ENCODE measurements at regions not wholly inside any gene's neighbourhood (a gene's known extent, or its start where the extent isn't known, plus 50 kb on each side); places are given as distances from the start of the nearest gene placed in this dataset.

- Mint-ChIP-seq H3K9me3 (ENCODE audit: low read depth, unreplicated experiment) (no peaks in the 10 kb centered on the region), H3K27me3 (ENCODE audit: unreplicated experiment) (no peaks in the 10 kb centered on the region), H3K36me3 (ENCODE audit: insufficient read depth, unreplicated experiment) (peaks cover 4% of the 10 kb centered on the region), H3K27ac (ENCODE audit: unreplicated experiment) (no peak overlapping the region), H3K4me3 (ENCODE audit: low read depth, unreplicated experiment) (no peak overlapping the region), H3K4me1 (ENCODE audit: low read depth, unreplicated experiment) (peaks cover 25% of the 10 kb centered on the region)
- CTCF ChIA-PET: interaction anchor here (0.7 kb wide), 1 partner anchor 15 kb away, joined by 10 read pairs; no protein-coding TSS in a partner anchor
- TF ChIP-seq, protein P1, sequence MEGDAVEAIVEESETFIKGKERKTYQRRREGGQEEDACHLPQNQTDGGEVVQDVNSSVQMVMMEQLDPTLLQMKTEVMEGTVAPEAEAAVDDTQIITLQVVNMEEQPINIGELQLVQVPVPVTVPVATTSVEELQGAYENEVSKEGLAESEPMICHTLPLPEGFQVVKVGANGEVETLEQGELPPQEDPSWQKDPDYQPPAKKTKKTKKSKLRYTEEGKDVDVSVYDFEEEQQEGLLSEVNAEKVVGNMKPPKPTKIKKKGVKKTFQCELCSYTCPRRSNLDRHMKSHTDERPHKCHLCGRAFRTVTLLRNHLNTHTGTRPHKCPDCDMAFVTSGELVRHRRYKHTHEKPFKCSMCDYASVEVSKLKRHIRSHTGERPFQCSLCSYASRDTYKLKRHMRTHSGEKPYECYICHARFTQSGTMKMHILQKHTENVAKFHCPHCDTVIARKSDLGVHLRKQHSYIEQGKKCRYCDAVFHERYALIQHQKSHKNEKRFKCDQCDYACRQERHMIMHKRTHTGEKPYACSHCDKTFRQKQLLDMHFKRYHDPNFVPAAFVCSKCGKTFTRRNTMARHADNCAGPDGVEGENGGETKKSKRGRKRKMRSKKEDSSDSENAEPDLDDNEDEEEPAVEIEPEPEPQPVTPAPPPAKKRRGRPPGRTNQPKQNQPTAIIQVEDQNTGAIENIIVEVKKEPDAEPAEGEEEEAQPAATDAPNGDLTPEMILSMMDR (IDR thresholded peaks at IDR 0.05; ENCODE audit: unreplicated experiment): no peak
- intact Hi-C loops (cut with micrococcal nuclease; ENCODE audit: unreplicated experiment): no loop called here
- no peak for DNase-seq
- BruUV-seq (replicated peaks): no TSS peak
These were observed 251.5 kb downstream of the DAD1 start for GRCh38 chr14:22337521-22337920.

- no TSS peak for BruUV-seq (replicated peaks)
- no peak overlapping the region for H3K4me3 Mint-ChIP-seq (ENCODE audit: low read depth, unreplicated experiment)
- H3K9me3 Mint-ChIP-seq (ENCODE audit: low read depth, unreplicated experiment): peaks cover 4% of the 10 kb centered on the region
- TF ChIP-seq, protein P1 (IDR thresholded peaks at IDR 0.05; ENCODE audit: unreplicated experiment): no peak
- CTCF ChIA-PET: no interaction called here
- H3K36me3 Mint-ChIP-seq (ENCODE audit: insufficient read depth, unreplicated experiment): peaks cover 4% of the 10 kb centered on the region
- DNase-seq: no peak
- no peak overlapping the region for H3K27ac Mint-ChIP-seq (ENCODE audit: unreplicated experiment)
- peaks cover 25% of the 10 kb centered on the region for H3K4me1 Mint-ChIP-seq (ENCODE audit: low read depth, unreplicated experiment)
- no peaks in the 10 kb centered on the region for H3K27me3 Mint-ChIP-seq (ENCODE audit: unreplicated experiment)
- intact Hi-C loops (cut with micrococcal nuclease; ENCODE audit: unreplicated experiment): no loop called here
These were observed 253.0 kb downstream of the DAD1 start for GRCh38 chr14:22336031-22336430.

DNA sequence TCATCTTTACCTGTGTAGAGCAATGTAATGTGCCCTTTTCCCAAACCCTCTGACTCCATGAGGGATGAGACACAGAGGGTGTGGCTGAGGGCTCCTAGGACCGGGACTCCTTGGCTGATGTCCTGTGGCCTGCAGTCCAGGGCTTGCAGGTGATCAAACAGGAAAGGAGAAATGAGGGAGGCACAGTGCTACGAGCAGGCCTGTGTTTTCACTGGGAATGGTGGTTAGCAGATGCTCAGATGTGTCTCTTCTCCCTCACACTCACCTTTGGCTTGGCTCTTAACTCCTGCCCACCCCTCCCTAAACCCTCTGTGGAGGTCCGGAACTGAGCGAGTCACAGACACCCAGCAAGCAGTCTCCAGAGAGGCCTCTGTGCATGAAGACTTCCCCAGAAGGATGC, 254.4 kb downstream of the DAD1 start:
- Mint-ChIP-seq H3K27ac (ENCODE audit: unreplicated experiment) (peak overlapping the region; percentile 30), H3K36me3 (ENCODE audit: insufficient read depth, unreplicated experiment) (peaks cover 4% of the 10 kb centered on the region), H3K4me1 (ENCODE audit: low read depth, unreplicated experiment) (peaks cover 25% of the 10 kb centered on the region), H3K4me3 (ENCODE audit: low read depth, unreplicated experiment) (no peak overlapping the region), H3K9me3 (ENCODE audit: low read depth, unreplicated experiment) (peaks cover 4% of the 10 kb centered on the region), H3K27me3 (ENCODE audit: unreplicated experiment) (no peaks in the 10 kb centered on the region)
- BruUV-seq (replicated peaks): no TSS peak
- TF ChIP-seq, protein P1 (IDR thresholded peaks at IDR 0.05; ENCODE audit: unreplicated experiment): no peak
- DNase-seq: no peak
- intact Hi-C loops (cut with micrococcal nuclease; ENCODE audit: unreplicated experiment): no loop called here
- CTCF ChIA-PET: interaction anchor here (0.6 to 1.2 kb wide), 2 partner anchors 113 to 538 kb away, joined by 4 read pairs; no protein-coding TSS in a partner anchor

GRCh38 chr14:22334275-22334577, 254.8 kb downstream of the DAD1 start:
- BruUV-seq (replicated peaks): no TSS peak
- Mint-ChIP-seq H3K27ac (ENCODE audit: unreplicated experiment) (no peak overlapping the region), H3K4me3 (ENCODE audit: low read depth, unreplicated experiment) (no peak overlapping the region), H3K4me1 (ENCODE audit: low read depth, unreplicated experiment) (peaks cover 25% of the 10 kb centered on the region), H3K36me3 (ENCODE audit: insufficient read depth, unreplicated experiment) (peaks cover 4% of the 10 kb centered on the region), H3K9me3 (ENCODE audit: low read depth, unreplicated experiment) (peaks cover 4% of the 10 kb centered on the region), H3K27me3 (ENCODE audit: unreplicated experiment) (no peaks in the 10 kb centered on the region)
- intact Hi-C loops (cut with micrococcal nuclease; ENCODE audit: unreplicated experiment): no loop called here
- CTCF ChIA-PET: interaction anchor here (0.6 to 1.4 kb wide), 4 partner anchors 14 to 538 kb away, joined by 3 to 5 read pairs (median 4); no protein-coding TSS in a partner anchor
- TF ChIP-seq, protein P1 (IDR thresholded peaks at IDR 0.05; ENCODE audit: unreplicated experiment): no peak
- DNase-seq: no peak

Measured in Calu3 (cell line).